A549 (cell line): ENCODE measurements at regions not wholly inside any gene's neighbourhood (a gene's known extent, or its start where the extent isn't known, plus 50 kb on each side); places are given as distances from the start of the nearest gene placed in this dataset.

Source experiments
- ATAC-seq, 2 experiments: fragments of 200-7000 bp in 1 of 2; fragments of >200 bp in 1 of 2; cut with Nextera tagmentation in 1 of 2; cut with Tn5 transposase in 1 of 2; 3 replicates each; pipeline versions ENCODE4 v1.8.0 to v1.9.1; 2018 to 2020; ENCODE audit warnings: mild to moderate bottlenecking in 1 of 2, moderate library complexity in 1 of 2
- CTCF ChIA-PET: fragments of 300-600 bp; sonication (Branson Sonifier 250); formaldehyde crosslinking; extraction: SDS; loops from one replicate; lab custom pipeline; 2021; ENCODE audit warnings: antibody characterized with exemption, inconsistent platforms; lab: Yijun Ruan, JAX
- POLR2A ChIA-PET: fragments of 350-600 bp; formaldehyde crosslinking; extraction: SDS; loops from one replicate; lab custom pipeline; 2021; ENCODE audit warnings: antibody characterized with exemption, inconsistent platforms; lab: Yijun Ruan, JAX
- DNase-seq, 2 experiments: peaks; one replicate each; pipeline versions ENCODE4 v3.0.0 to v3.0.0-alpha.2; 2011 to 2016; ENCODE audit warnings: low read depth in 1 of 2, low spot score in 1 of 2
- FAIRE-seq: peaks from 2 replicates; lab custom pipeline; 2011; peaks lifted over from hg19 to GRCh38; lab: Jason Lieb, UNC
- H3K27ac ChIP-seq, 2 experiments: fragments of >200 bp; sonication (Bioruptor Twin); formaldehyde crosslinking; 3 replicates each; pipeline ENCODE4 v1.5.1; 2016 to 2017
- H3K4me1 ChIP-seq: fragments of >200 bp; sonication (Bioruptor Twin); formaldehyde crosslinking; 3 replicates; pipeline ENCODE4 v1.6.1; 2016
- H3K4me2 ChIP-seq: fragments of >200 bp; sonication (Bioruptor Twin); formaldehyde crosslinking; 3 replicates; pipeline ENCODE4 v1.6.1; 2016
- H3K4me3 ChIP-seq: fragments of >200 bp; sonication (Bioruptor Twin); formaldehyde crosslinking; 3 replicates; pipeline ENCODE4 v1.5.1; 2016
- H3K9me3 ChIP-seq: fragments of >200 bp; sonication (Bioruptor Twin); formaldehyde crosslinking; 3 replicates; pipeline ENCODE4 v1.6.1; 2016
- ATOH8 ChIP-seq: fragments of 250-450 bp; sonication (Bioruptor Pico); IDR thresholded peaks from 2 replicates; pipeline ENCODE4 v1.5.0; 2020; ENCODE audit warnings: low read depth, mild to moderate bottlenecking, moderate library complexity
- BHLHE40 ChIP-seq: IDR thresholded peaks from 2 replicates; pipeline ENCODE4 v1.6.1; 2012; ENCODE audit warnings: low read depth, low read length, inconsistent platforms
- CBX2 ChIP-seq: fragments of 200-600 bp; sonication (generic); IDR thresholded peaks from 2 replicates; pipeline ENCODE4 v1.6.1; 2016; ENCODE audit warnings: low read depth, mild to moderate bottlenecking, borderline replicate concordance
- CBX8 ChIP-seq: fragments of 200-600 bp; sonication (generic); IDR thresholded peaks from 2 replicates; pipeline ENCODE4 v1.6.1; 2016
- CEBPB ChIP-seq, 2 experiments: fragments of >200 bp in 1 of 2; sonication (Bioruptor Twin) in 1 of 2; formaldehyde crosslinking in 1 of 2; IDR thresholded peaks; 2 replicates each; pipeline ENCODE4 v1.6.1; 2012 to 2016
- CHD4 ChIP-seq: fragments of 200-600 bp; sonication (generic); IDR thresholded peaks from 2 replicates; pipeline ENCODE4 v1.6.1; 2016; ENCODE audit warnings: antibody characterized with exemption, mild to moderate bottlenecking, borderline replicate concordance
- CTCF ChIP-seq: fragments of >200 bp; sonication (Bioruptor Twin); formaldehyde crosslinking; IDR thresholded peaks from 3 replicates; pipeline ENCODE4 v1.5.1; 2016
- EHMT2 ChIP-seq: fragments of 200-600 bp; sonication (generic); IDR thresholded peaks from 2 replicates; pipeline ENCODE4 v1.6.1; 2016; ENCODE audit warnings: antibody characterized with exemption, low read depth, mild to moderate bottlenecking, moderate library complexity
- ELK1 ChIP-seq: fragments of 150-350 bp; IDR thresholded peaks from 2 replicates; pipeline ENCODE4 v1.6.1; 2014; ENCODE audit warnings: low read depth, mild to moderate bottlenecking, low read length
- HDAC2 ChIP-seq: fragments of 200-600 bp; sonication (generic); IDR thresholded peaks from 2 replicates; pipeline ENCODE4 v1.6.1; 2016
- HES2 ChIP-seq: fragments of >200 bp; sonication (Bioruptor Twin); formaldehyde crosslinking; IDR thresholded peaks from 2 replicates; pipeline ENCODE4 v1.6.1; 2016
- HOXA7 ChIP-seq: fragments of 250-450 bp; sonication (Bioruptor Pico); IDR thresholded peaks from 2 replicates; pipeline ENCODE4 v1.5.0; 2020; ENCODE audit warnings: mild to moderate bottlenecking, moderate library complexity
- JUN ChIP-seq, 2 experiments: fragments of >200 bp; sonication (Bioruptor Twin); formaldehyde crosslinking; IDR thresholded peaks; 2 replicates in 1 of 2; 3 replicates in 1 of 2; pipeline ENCODE4 v1.6.1; 2016 to 2017
- JUNB ChIP-seq: fragments of >200 bp; sonication (Bioruptor Twin); formaldehyde crosslinking; IDR thresholded peaks from 2 replicates; pipeline ENCODE4 v1.6.1; 2016
- KDM1A ChIP-seq: fragments of 200-600 bp; sonication (generic); IDR thresholded peaks from 2 replicates; pipeline ENCODE4 v1.6.1; 2016; ENCODE audit warnings: low read depth, mild to moderate bottlenecking
- MAFK ChIP-seq: fragments of 450-650 bp; IDR thresholded peaks from 2 replicates; pipeline ENCODE4 v1.6.1; 2014; ENCODE audit not compliant: partially characterized antibody
- MAX ChIP-seq: IDR thresholded peaks from 2 replicates; pipeline ENCODE4 v1.6.1; 2012
- MAZ ChIP-seq: fragments of 150-350 bp; IDR thresholded peaks from 2 replicates; pipeline ENCODE4 v1.6.1; 2014; ENCODE audit warnings: antibody characterized with exemption, low read depth, low read length, borderline replicate concordance
- MYC ChIP-seq: IDR thresholded peaks from 2 replicates; pipeline ENCODE4 v1.6.1; 2012; ENCODE audit warnings: mild to moderate bottlenecking, inconsistent platforms, low read length, improper control_type of control experiment, borderline replicate concordance
- NFE2L2 ChIP-seq: fragments of 150-350 bp; conservative IDR thresholded peaks from 2 replicates; pipeline ENCODE4 v1.6.1; 2014; ENCODE audit warnings: low read length
- NPAS2 ChIP-seq: fragments of 250-450 bp; sonication (Bioruptor Pico); IDR thresholded peaks from 2 replicates; pipeline ENCODE4 v1.8.0; 2022; ENCODE audit warnings: mild to moderate bottlenecking, moderate library complexity, borderline replicate concordance
- PHF8 ChIP-seq: fragments of 200-600 bp; sonication (generic); IDR thresholded peaks from 2 replicates; pipeline ENCODE4 v1.6.1; 2016; ENCODE audit warnings: low read depth, mild to moderate bottlenecking, antibody characterized with exemption, moderate library complexity, borderline replicate concordance
- POLR2A ChIP-seq: IDR thresholded peaks from 2 replicates; pipeline ENCODE4 v1.6.1; 2012; ENCODE audit warnings: mild to moderate bottlenecking, low read length
- POLR2AphosphoS2 ChIP-seq: conservative IDR thresholded peaks from 2 replicates; pipeline ENCODE4 v1.6.1; 2012; ENCODE audit warnings: low read length, improper control_type of control experiment, inconsistent platforms
- TP53 ChIP-seq: fragments of 250-450 bp; sonication (Bioruptor Pico); IDR thresholded peaks from 2 replicates; pipeline ENCODE4 v1.5.0; 2021; ENCODE audit warnings: mild to moderate bottlenecking, moderate library complexity
- ZC3H11A ChIP-seq: fragments of 450-650 bp; IDR thresholded peaks from 2 replicates; pipeline ENCODE4 v1.6.1; 2014; ENCODE audit warnings: antibody characterized with exemption, mild to moderate bottlenecking
- ZNF302 ChIP-seq: fragments of 250-450 bp; sonication (Bioruptor Pico); IDR thresholded peaks from 2 replicates; pipeline ENCODE4 v1.9.0; 2021; ENCODE audit warnings: inconsistent platforms, mild to moderate bottlenecking, moderate library complexity
- ZSCAN20 ChIP-seq: fragments of 250-450 bp; sonication (Bioruptor Pico); IDR thresholded peaks from 2 replicates; pipeline ENCODE4 v1.8.0; 2022; ENCODE audit warnings: mild to moderate bottlenecking, moderate library complexity
- WGBS: methylation state at CpG from one replicate; pipeline ENCODE4 v1.1.6; 2017; ENCODE audit errors: missing lambda C conversion rate; 5-methylcytosine and 5-hydroxymethylcytosine counted together

- Histone ChIP-seq H3K27ac (no peak overlapping the region), H3K9me3 (no peaks in the 10 kb centered on the region), H3K4me2 (no peak overlapping the region), H3K4me1 (no peaks in the 10 kb centered on the region), H3K4me3 (no peak overlapping the region)
- POLR2A ChIA-PET, result no interaction called here
- FAIRE-seq (no peak), ATAC-seq (no peak), DNase-seq (no peak)
- CTCF ChIA-PET, result no interaction called here
- TF ChIP-seq NPAS2 (CRISPR knock-in tag), result no peak
- TF ChIP-seq HOXA7 (CRISPR knock-in tag), result no peak
- no peak for TF ChIP-seq JUN (IDR thresholded peaks at IDR 0.05)
- TF ChIP-seq CHD4, result no peak
- TF ChIP-seq BHLHE40, result no peak
- no peak for TF ChIP-seq KDM1A
- no peak for TF ChIP-seq MYC
- no peak for TF ChIP-seq POLR2A
- no peak for TF ChIP-seq HDAC2
- no peak for TF ChIP-seq MAZ
- no peak for TF ChIP-seq JUNB
- no peak for TF ChIP-seq EHMT2
- no peak for TF ChIP-seq HES2
- no peak for TF ChIP-seq ZC3H11A
- TF ChIP-seq ZNF302, result no peak
- no peak for TF ChIP-seq ELK1
- TF ChIP-seq TP53, result no peak
- 41% methylated on average over 5 of the region's 5 CpGs for WGBS
These were observed 117.5 kb downstream of the DLL1 start for GRCh38 chr6:170173335-170173881.

GRCh38 chr6:170172825-170173256, 118.0 kb downstream of the DLL1 start:
- no peaks in the 10 kb centered on the region for H3K9me3 ChIP-seq
- H3K4me2 ChIP-seq, result no peak overlapping the region
- no peaks in the 10 kb centered on the region for H3K4me1 ChIP-seq
- no peak for ATAC-seq
- no peak for DNase-seq
- ChIA-PET POLR2A (no interaction called here), CTCF (no interaction called here)
- H3K4me3 ChIP-seq, result no peak overlapping the region
- 80% methylated on average over 26 of the region's 28 CpGs for WGBS
- TF ChIP-seq CTCF, result no peak
- no peak for TF ChIP-seq CBX2
- TF ChIP-seq CBX8, result no peak
- no peak for TF ChIP-seq NFE2L2
- TF ChIP-seq MAFK, result no peak
- no peak for TF ChIP-seq MAX
- TF ChIP-seq BHLHE40, result no peak
- TF ChIP-seq ATOH8 (CRISPR knock-in tag), result no peak
- no peak for TF ChIP-seq TP53
- no peak for TF ChIP-seq NPAS2 (CRISPR knock-in tag)
- no peak for TF ChIP-seq JUNB
- no peak for TF ChIP-seq POLR2AphosphoS2
- no peak for TF ChIP-seq CHD4
- TF ChIP-seq ZSCAN20 (CRISPR knock-in tag), result no peak
- TF ChIP-seq CEBPB (IDR thresholded peaks at IDR 0.05), result no peak
- no peak for TF ChIP-seq PHF8
- no peak overlapping the region for H3K27ac ChIP-seq
- no peak for FAIRE-seq
